ENCODE measurements at regions not wholly inside any gene's neighbourhood (a gene's known extent, or its start where the extent isn't known, plus 50 kb on each side); places are given as distances from the start of the nearest gene placed in this dataset.

DNA sequence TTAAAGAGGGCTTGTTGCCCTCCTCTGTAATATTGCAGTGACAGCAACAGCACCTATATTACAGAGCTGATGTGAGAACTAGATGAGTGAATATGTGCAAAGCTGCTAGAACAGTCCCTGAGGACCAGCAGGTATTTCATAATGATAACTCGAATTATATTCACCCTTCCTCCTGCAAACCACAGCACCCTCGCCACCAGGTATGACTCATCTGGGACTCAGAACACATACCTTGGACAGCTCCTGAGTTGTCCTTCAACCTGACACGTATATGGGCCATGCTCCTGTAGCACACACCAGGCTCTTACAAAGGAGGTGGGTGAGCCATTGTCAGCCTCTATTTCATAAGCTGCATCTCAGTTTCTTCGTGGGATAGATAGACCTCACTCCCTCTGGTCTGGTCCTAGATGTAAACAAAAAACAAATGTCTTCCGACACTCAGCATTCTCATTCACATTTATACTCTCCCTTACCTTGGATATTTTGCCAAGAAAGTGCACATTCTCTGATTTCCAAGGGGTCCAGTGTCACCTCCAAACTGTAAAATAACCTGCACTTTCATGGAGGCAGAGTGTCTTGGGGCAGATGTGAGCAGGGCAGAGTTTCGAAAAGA, 124.5 kb downstream of the TLE3 start:
- Histone ChIP-seq H3K9me3 (no peaks in the 10 kb centered on the region), H3K27me3 (no peaks in the 10 kb centered on the region), H3K36me3 (no peaks in the 10 kb centered on the region), H3K4me3 (ENCODE audit: low read depth, low read length) (no peak overlapping the region), H3K4me1 (no peaks in the 10 kb centered on the region; the same call in 1 of the 2 replicates)
- no peak for DNase-seq
- TF ChIP-seq, protein P1, sequence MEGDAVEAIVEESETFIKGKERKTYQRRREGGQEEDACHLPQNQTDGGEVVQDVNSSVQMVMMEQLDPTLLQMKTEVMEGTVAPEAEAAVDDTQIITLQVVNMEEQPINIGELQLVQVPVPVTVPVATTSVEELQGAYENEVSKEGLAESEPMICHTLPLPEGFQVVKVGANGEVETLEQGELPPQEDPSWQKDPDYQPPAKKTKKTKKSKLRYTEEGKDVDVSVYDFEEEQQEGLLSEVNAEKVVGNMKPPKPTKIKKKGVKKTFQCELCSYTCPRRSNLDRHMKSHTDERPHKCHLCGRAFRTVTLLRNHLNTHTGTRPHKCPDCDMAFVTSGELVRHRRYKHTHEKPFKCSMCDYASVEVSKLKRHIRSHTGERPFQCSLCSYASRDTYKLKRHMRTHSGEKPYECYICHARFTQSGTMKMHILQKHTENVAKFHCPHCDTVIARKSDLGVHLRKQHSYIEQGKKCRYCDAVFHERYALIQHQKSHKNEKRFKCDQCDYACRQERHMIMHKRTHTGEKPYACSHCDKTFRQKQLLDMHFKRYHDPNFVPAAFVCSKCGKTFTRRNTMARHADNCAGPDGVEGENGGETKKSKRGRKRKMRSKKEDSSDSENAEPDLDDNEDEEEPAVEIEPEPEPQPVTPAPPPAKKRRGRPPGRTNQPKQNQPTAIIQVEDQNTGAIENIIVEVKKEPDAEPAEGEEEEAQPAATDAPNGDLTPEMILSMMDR (IDR thresholded peaks at IDR 0.05; ENCODE audit: low read depth, low read length), result no peak

DNA sequence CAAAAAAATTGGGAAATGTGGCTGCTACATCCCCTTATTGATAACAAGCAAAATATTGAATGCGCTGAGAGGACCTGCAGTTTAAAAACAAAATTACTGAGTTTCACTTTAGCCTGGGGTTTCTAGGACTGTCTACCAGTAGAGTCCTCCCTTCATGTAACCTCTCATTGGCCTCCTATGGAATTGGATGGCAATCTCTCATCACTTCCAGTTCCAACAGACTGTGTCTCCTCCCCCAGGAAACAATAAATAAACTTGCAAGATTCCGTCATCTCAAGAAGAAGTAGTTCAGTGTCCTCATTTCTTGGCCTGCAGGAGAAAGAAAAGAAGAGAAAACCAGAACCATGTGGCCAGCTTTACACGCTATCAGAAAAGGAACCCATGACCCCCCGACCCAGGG, 123.8 kb downstream of the TLE3 start:
- DNase-seq, result no peak
- no peaks in the 10 kb centered on the region for H3K36me3 ChIP-seq
- TF ChIP-seq, protein P1 (IDR thresholded peaks at IDR 0.05; ENCODE audit: low read depth, low read length), result no peak
- no peaks in the 10 kb centered on the region; the same call in 1 of the 2 replicates for H3K4me1 ChIP-seq
- H3K27me3 ChIP-seq, result no peaks in the 10 kb centered on the region
- H3K4me3 ChIP-seq (ENCODE audit: low read depth, low read length), result no peak overlapping the region
- H3K9me3 ChIP-seq, result no peaks in the 10 kb centered on the region

GRCh38 chr15:69974321-69974720, 123.4 kb downstream of the TLE3 start:
- Histone ChIP-seq H3K4me3 (ENCODE audit: low read depth, low read length) (no peak overlapping the region), H3K27me3 (no peaks in the 10 kb centered on the region), H3K9me3 (no peaks in the 10 kb centered on the region), H3K4me1 (no peaks in the 10 kb centered on the region; the same call in 1 of the 2 replicates), H3K36me3 (no peaks in the 10 kb centered on the region)
- TF ChIP-seq, protein P1 (IDR thresholded peaks at IDR 0.05; ENCODE audit: low read depth, low read length), result no peak
- DNase-seq, result no peak

DNA sequence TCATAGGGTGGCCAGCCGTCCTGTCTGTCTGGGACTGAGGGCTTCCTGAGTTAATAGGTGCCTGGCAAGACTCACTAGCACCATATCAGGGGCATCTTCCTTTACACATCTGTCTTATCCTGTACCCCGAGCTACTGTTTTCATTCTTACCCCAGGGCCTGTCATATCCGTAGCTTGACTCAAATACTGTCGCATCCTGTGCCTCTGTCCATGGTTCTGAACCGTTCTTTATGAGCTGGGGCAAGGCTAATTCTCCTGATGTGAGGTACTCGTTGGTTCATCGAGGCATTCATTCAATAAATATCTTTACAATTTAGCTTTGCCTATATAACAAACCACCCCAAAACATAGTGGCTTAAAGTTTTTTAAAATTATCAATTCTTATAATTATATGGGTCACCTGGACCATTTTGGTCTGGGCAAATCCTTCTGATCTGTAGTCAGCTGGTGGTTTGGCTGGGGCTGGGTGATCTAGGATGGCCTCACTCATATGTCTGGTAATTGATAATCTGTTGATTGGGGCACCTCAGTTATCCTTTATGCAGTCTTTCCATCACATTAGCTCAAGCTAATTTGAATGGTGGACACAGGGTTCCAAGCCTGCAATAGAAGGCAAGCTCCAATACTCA, 121.2 kb downstream of the TLE3 start:
- no peak for DNase-seq
- TF ChIP-seq, protein P1 (IDR thresholded peaks at IDR 0.05; ENCODE audit: low read depth, low read length), result no peak
- Histone ChIP-seq H3K4me3 (ENCODE audit: low read depth, low read length) (no peak overlapping the region), H3K4me1 (no peaks in the 10 kb centered on the region; the same call in 1 of the 2 replicates), H3K9me3 (no peaks in the 10 kb centered on the region), H3K36me3 (no peaks in the 10 kb centered on the region), H3K27me3 (no peaks in the 10 kb centered on the region)

DNA sequence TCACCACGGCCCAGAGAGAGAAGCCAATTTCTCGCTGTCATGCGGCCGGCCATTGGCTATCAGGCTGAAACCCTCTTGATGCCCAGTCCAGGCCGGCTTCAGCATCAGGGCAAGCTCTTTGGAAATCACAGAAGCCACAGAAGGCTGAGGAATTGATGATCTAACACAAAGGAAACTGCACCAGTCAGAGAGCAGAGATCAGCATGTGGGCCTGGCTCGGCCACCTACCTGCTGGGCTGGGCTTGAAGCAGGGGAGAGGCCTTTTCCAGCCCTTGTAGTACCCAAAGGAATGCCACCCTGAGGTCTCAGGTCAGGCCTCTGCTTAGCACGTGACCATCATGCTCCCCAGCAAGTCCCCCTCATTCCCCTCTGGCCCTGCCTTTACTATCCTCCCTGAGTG, 119.1 kb downstream of the TLE3 start:
- no peaks in the 10 kb centered on the region for H3K27me3 ChIP-seq
- no peaks in the 10 kb centered on the region for H3K36me3 ChIP-seq
- H3K9me3 ChIP-seq, result no peaks in the 10 kb centered on the region
- TF ChIP-seq, protein P1 (IDR thresholded peaks at IDR 0.05; ENCODE audit: low read depth, low read length), result no peak
- no peaks in the 10 kb centered on the region; the same call in 1 of the 2 replicates for H3K4me1 ChIP-seq
- H3K4me3 ChIP-seq (ENCODE audit: low read depth, low read length), result no peak overlapping the region
- no peak for DNase-seq

GRCh38 chr15:69979262-69979661, 118.5 kb downstream of the TLE3 start:
- Histone ChIP-seq H3K4me3 (ENCODE audit: low read depth, low read length) (no peak overlapping the region), H3K27me3 (no peaks in the 10 kb centered on the region), H3K36me3 (no peaks in the 10 kb centered on the region), H3K4me1 (no peaks in the 10 kb centered on the region; the same call in 1 of the 2 replicates), H3K9me3 (no peaks in the 10 kb centered on the region)
- no peak for DNase-seq
- TF ChIP-seq, protein P1 (IDR thresholded peaks at IDR 0.05; ENCODE audit: low read depth, low read length), result peak; percentile 30

Measured in BE2C (cell line).